Lung (tissue), 11 donors: ENCODE measurements at regions not wholly inside any gene's neighbourhood (a gene's known extent, or its start where the extent isn't known, plus 50 kb on each side); places are given as distances from the start of the nearest gene placed in this dataset.

Source experiments
- ATAC-seq: fragments of 200-7000 bp; cut with Tn5 transposase; one replicate; pipeline ENCODE4 v1.9.1; 2020; ENCODE audit warnings: moderate number of reproducible peaks; ENCODE audit not compliant: insufficient read depth, low FRiP score
- DNase-seq, 3 donors: peaks; one replicate each; pipeline ENCODE4 v3.0.0-alpha.2; 2013 to 2017
- H3K27ac ChIP-seq, 2 donors: one replicate each; pipeline ENCODE4 v1.5.1; 2013; ENCODE audit warnings: mild to moderate bottlenecking in 2 of 2, moderate library complexity in 2 of 2, control low read depth in 1 of 2, inconsistent platforms in 1 of 2, low read depth in 1 of 2, low read length in 1 of 2
- H3K27me3 ChIP-seq, 3 donors: one replicate each; pipeline ENCODE4 v1.5.1; 2013; ENCODE audit warnings: low read length in 2 of 3; ENCODE audit not compliant: control insufficient read depth in 3 of 3, insufficient read depth in 3 of 3
- H3K36me3 ChIP-seq, 4 donors: one replicate each; pipeline ENCODE4 v1.5.1; 2013; ENCODE audit warnings: low read length in 4 of 4, mild to moderate bottlenecking in 1 of 4, moderate library complexity in 1 of 4; ENCODE audit not compliant: control insufficient read depth in 4 of 4, insufficient read depth in 4 of 4
- H3K4me1 ChIP-seq, 5 donors: one replicate each; pipeline ENCODE4 v1.5.1; 2013; ENCODE audit warnings: low read length in 5 of 5, mild to moderate bottlenecking in 2 of 5, moderate library complexity in 1 of 5; ENCODE audit not compliant: control insufficient read depth in 5 of 5, insufficient read depth in 5 of 5
- H3K4me3 ChIP-seq: one replicate; pipeline ENCODE4 v1.5.1; 2013; ENCODE audit warnings: mild to moderate bottlenecking, control low read depth, moderate library complexity
- H3K9ac ChIP-seq, 2 donors: one replicate each; pipeline ENCODE4 v1.5.1; 2013; ENCODE audit warnings: low read length in 2 of 2, control low read depth in 1 of 2; ENCODE audit not compliant: insufficient read depth in 1 of 2
- H3K9me3 ChIP-seq, 4 donors: one replicate each; pipeline ENCODE4 v1.5.1; 2013; ENCODE audit warnings: low read length in 3 of 4, mild to moderate bottlenecking in 1 of 4, moderate library complexity in 1 of 4; ENCODE audit not compliant: control insufficient read depth in 4 of 4, insufficient read depth in 3 of 4
- CTCF ChIP-seq: IDR thresholded peaks from 2 replicates; pipeline ENCODE4 v1.5.1; 2012; ENCODE audit warnings: mild to moderate bottlenecking; ENCODE audit errors: control extremely low read depth, extremely low read depth
- WGBS, 2 donors: extraction: QIAGEN DNeasy Blood & Tissue Kit; methylation state at CpG; one replicate each; pipeline ENCODE4 v1.1.7; 2013; 5-methylcytosine and 5-hydroxymethylcytosine counted together
- donor health status: control.
- donor health status: control.
- donor health status: Bipolar disorder and iron deficiency.
- donor health status: healthy.
- donor health status: DM: yes; HTN: yes; CAD: no.

DNA sequence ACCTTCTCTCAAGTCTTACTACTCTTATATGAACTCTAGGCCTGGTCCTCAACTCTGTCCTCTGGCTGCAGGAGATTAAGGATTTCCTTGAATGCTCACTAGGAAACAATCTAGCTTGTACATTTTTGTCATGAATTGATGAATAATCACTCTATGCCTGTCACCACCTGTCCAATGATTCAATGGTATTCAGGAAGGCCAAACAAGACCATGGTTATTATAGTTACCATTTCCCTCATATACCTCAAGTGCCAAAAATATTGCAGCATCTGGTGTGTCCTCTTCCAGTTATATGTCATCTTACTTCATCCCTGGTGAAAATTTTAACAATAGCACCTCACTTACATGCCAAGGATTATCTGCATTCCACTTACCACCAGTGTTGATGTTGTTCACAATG is 179.0 kb upstream of the MOCS2 start:
- H3K9ac ChIP-seq = no peak overlapping the region
- no peaks in the 10 kb centered on the region for H3K36me3 ChIP-seq
- H3K4me1 ChIP-seq = peaks cover 0 to 4% (median 2%) of the 10 kb centered on the region in 5 donors
- H3K9me3 ChIP-seq = peaks cover 0 to 9% (median 2%) of the 10 kb centered on the region in 4 donors
- ATAC-seq (no peak), DNase-seq (no peak)
- no peak for TF ChIP-seq CTCF
- H3K27me3 ChIP-seq = no peaks in the 10 kb centered on the region
- H3K4me3 ChIP-seq = no peak overlapping the region
- H3K27ac ChIP-seq = no peak overlapping the region

DNA sequence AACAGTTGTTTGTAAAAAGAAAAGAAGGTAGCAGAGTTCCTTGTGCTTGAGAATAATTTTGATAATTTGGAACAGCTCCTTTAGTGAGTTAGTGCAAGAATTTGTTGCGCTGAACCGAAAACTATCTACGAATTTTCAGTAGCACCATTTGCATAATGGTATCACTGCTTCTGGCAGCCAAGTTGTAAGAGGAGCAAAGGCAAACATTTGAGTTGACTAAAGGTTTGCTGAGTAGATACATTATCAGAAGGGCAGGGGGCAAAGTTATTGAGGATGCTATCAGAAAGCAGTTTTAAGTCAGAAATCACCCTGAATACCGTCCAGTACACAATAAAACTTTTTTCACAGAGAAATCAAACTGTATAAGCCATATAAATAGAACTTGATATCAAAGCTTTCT is 181.5 kb upstream of the MOCS2 start:
- ATAC-seq = no peak
- Histone ChIP-seq H3K9me3 (peaks cover 0 to 9% (median 2%) of the 10 kb centered on the region in 4 donors), H3K36me3 (no peaks in the 10 kb centered on the region), H3K4me1 (peaks cover 0 to 4% (median 2%) of the 10 kb centered on the region in 5 donors), H3K27me3 (no peaks in the 10 kb centered on the region), H3K27ac (no peak overlapping the region), H3K9ac (no peak overlapping the region), H3K4me3 (no peak overlapping the region)
- DNase-seq = peak in 1 of 3 donors; percentile 0
- 67 to 87% methylated on average over 4 of the region's 4 CpGs for WGBS, 2 donors
- TF ChIP-seq CTCF = no peak

DNA sequence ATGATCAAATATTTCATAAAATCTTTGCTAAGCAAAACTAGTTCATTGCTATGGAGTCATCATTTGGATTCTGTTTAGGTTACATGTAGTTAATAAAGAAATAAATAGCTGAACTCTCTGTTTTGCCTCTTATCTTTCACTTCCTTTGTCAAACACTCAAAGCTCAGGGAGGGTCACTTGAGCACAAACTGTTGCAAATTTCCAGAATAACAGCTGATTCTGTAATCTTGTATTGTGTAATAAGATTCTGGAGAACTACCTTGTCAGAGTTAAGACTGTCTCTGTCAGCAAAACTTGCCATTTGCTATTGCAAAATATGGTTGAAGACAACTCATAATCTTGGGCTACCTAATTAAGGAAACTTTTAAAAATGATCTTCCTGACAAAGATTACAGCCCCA is 182.0 kb upstream of the MOCS2 start:
- Histone ChIP-seq H3K36me3 (no peaks in the 10 kb centered on the region), H3K4me3 (no peak overlapping the region), H3K27ac (no peak overlapping the region), H3K9me3 (peaks cover 0 to 9% (median 2%) of the 10 kb centered on the region in 4 donors), H3K9ac (no peak overlapping the region), H3K4me1 (peaks cover 0 to 4% (median 2%) of the 10 kb centered on the region in 5 donors), H3K27me3 (no peaks in the 10 kb centered on the region)
- ATAC-seq (peak; percentile 65), DNase-seq (peak in 2 of 3 donors; percentile 53 to 63)
- TF ChIP-seq CTCF = no peak

- no peak for TF ChIP-seq CTCF
- H3K36me3 ChIP-seq = no peaks in the 10 kb centered on the region
- no peak overlapping the region for H3K27ac ChIP-seq
- no peaks in the 10 kb centered on the region for H3K27me3 ChIP-seq
- no peak for DNase-seq
- WGBS, 2 donors = 82 to 92% methylated on average over 5 of the region's 5 CpGs
- no peak for ATAC-seq
- H3K4me3 ChIP-seq = no peak overlapping the region
- H3K9me3 ChIP-seq = no peaks in the 10 kb centered on the region
- H3K9ac ChIP-seq = no peak overlapping the region
- H3K4me1 ChIP-seq = no peaks in the 10 kb centered on the region
These were observed 181.6 kb upstream of the FST start for GRCh38 chr5:53298841-53299240.
